GM12874 (cell line): ENCODE measurements at regions not wholly inside any gene's neighbourhood (a gene's known extent, or its start where the extent isn't known, plus 50 kb on each side); places are given as distances from the start of the nearest gene placed in this dataset.

Source experiments
- CTCF ChIP-seq: IDR thresholded peaks from 2 replicates; pipeline ENCODE4 v1.5.1; 2011; ENCODE audit warnings: low read depth, mild to moderate bottlenecking, control low read depth, low read length, moderate library complexity; ENCODE audit not compliant: insufficient read depth

- TF ChIP-seq CTCF: no peak
Measured at GRCh38 chr5:164303646-164304215, 798.3 kb downstream of the MAT2B start.

- TF ChIP-seq CTCF: no peak
Measured at GRCh38 chr5:164306662-164307061, 801.2 kb downstream of the MAT2B start.

- TF ChIP-seq CTCF: no peak
Measured at GRCh38 chr5:164312801-164313200, 807.4 kb downstream of the MAT2B start.

GRCh38 chr5:164317676-164318075 lies 812.3 kb downstream of the MAT2B start:
- TF ChIP-seq CTCF: no peak

GRCh38 chr5:164319161-164319560 lies 813.7 kb downstream of the MAT2B start:
- no peak for TF ChIP-seq CTCF

GRCh38 chr5:164324239-164324638 lies 818.8 kb downstream of the MAT2B start:
- no peak for TF ChIP-seq CTCF

GRCh38 chr5:164326219-164326618 lies 820.8 kb downstream of the MAT2B start:
- peak; percentile 43; the same call in 1 of the 2 replicates for TF ChIP-seq CTCF
